DMS114 treated with DMSO at 0.1 percent for 48 hours (cell line): ENCODE measurements at regions not wholly inside any gene's neighbourhood (a gene's known extent, or its start where the extent isn't known, plus 50 kb on each side); places are given as distances from the start of the nearest gene placed in this dataset.

Experiments
- DNase-seq: peaks from one replicate; lab custom pipeline; 2025; ENCODE audit not compliant: unreplicated experiment; lab: John Stamatoyannopoulos, UW

DNA sequence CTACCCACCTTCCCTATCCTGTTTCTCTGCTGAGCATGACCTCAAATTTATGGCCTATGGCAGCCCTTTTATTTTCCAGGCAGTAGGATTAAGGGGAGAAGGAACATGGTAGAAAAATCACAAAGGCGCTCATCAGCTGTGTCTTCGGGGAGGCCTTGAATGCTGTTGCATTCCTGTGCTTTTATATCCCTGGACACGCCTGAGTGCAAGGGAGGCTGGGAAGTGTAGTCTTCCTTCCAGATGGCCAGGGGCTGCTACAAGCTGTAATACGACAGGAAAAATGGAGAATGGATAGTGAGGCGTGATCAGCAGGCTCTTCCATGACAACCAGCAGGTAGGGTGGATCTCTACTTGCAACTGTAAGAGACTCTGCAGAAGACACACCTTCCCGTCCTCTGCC, 210.9 kb upstream of the GGTLC1 start:
- DNase-seq, result no peak

- no peak for DNase-seq
Observed at GRCh38 chr20:24194143-24194542, 205.6 kb upstream of the GGTLC1 start.

- DNase-seq, result no peak
Observed at GRCh38 chr20:24190905-24191304, 202.3 kb upstream of the GGTLC1 start.

DNA sequence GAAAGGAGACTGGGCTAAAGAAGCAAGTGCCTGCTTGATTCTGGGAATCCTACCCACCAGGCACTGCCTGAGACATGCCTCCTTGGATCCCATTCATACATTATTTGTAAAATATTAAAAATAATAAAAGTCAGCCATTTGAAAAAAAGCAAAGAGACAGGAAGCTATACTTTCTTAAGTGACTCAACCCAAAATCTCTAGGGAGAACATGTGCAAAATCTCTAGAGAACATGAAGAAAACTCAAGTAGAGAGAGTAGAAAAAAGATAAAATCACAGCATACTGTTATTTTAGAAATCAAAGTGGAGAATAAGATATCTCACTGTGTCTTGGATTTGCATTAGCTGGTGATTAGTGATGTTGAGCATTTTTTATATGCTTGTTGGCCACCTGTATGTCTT, 197.2 kb upstream of the GGTLC1 start:
- DNase-seq, result no peak

GRCh38 chr20:24181151-24181550, 192.6 kb upstream of the GGTLC1 start:
- no peak for DNase-seq

DNA sequence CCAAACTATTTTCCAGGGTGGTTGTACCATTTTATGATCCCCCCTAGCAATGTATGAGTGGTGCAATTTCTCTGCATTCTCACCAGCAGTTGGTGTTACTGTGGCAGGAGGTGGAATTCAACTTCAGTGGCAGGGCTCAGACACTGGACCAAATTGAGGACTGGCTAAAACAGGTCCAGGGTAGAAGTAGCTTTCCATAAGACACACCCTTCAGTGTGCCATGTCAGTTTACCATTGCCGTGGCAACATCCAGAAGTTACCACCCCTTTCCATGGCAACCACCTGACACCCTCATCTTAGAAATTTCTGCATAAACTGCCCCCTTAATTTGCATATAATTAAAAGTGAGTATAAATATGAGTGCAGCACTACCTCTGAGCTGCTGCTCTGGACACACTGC, 180.7 kb upstream of the GGTLC1 start:
- no peak for DNase-seq

DNA sequence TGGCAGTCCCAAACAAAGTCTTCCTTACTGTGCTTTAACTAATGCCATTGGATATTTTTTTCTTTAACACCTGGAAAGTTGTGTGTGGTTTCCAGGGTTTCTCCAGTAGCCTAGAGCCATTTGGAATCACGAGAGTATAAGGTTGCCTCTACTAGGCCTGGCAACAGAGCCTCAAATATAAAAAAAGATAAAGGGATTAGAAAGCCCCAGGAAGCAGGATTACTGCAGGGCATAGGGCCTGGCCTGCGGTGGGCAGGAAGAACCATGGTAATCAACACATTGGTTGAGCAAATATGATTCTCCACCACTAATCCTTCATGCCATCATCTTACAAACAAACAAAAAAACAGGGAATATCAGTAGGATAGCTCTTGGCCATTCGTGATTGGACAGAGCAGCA, 177.8 kb upstream of the GGTLC1 start:
- no peak for DNase-seq

GRCh38 chr20:24166123-24166381, 177.5 kb upstream of the GGTLC1 start:
- no peak for DNase-seq

DNA sequence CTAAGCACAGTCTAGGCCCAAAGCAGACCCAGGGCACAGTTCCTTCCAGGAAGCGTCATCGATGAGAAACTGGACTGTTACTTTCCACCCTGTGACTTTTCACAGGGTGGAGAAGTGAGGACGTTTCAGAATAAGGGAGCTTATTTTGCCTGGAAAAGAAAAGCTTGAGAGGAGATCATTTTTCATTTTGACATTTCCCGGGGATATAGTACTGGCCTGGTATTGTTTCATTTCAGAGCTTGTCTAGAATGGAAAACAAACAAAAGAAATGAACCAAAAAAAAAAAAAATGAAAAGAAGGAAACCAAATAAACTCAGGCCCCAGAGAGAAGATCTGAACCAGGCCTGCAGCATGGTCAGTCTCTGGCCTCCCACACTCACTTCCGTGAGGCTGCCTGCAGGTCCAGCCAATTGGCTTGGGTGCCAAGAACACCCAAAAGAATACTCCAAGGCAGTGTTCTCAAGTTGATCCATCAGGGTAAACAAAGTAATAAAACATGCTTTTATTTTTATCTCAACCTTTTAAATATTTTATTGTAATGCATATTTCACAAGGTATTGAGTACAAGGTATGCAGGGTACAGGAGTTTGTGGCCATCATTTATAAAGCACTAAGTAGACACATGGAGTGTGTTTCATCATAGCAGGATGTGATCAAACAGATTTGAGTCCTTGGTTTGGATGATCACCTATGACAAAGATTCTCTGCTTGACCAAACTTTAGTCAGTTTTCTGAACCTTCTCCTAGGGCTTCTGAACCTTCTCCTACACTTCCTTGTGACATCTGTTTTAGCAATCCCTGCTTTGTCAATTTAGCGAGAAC, 176.9 kb upstream of the GGTLC1 start:
- DNase-seq, result no peak

DNA sequence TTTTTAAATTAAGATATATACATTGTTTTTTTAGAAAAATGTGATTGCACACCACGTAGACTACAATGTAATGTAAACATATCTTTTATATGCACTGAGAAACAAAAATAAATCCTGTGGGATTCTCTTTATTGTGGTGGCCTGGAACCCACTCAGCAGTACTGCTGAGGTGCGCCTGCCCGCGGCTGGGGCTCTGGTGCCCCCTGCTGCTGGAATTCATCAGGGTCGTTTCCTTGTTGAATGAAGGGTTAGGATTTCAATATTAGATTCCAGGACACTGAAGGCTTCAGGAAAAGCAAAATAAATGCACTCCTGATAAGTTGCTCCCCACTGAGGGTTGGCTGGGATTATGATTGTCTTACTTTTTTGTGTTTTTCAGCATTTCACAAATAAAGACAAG, 175.8 kb upstream of the GGTLC1 start:
- no peak for DNase-seq

DNA sequence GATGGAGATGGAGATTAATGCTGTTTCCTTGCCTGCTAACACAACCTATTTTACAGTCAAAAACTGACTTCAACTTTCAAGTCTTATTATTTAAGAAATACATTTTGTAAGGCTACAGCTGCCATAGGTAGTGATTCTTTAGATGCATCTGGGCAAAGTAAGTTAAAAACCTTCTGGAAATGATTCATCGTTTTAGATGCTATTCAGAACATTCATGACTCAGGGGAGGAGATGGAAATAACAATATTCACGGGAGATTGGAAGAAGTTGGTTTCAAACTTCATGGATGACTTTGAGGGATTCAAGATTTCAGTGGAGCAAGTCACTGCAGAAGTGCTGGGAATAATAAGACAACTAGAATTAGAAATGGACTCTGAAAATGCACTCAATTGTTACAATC, 174.9 kb upstream of the GGTLC1 start:
- DNase-seq, result no peak

- DNase-seq, result no peak
Observed at GRCh38 chr20:24160563-24161281, 172.1 kb upstream of the GGTLC1 start.

GRCh38 chr20:24158281-24158680, 169.7 kb upstream of the GGTLC1 start:
- no peak for DNase-seq

DNA sequence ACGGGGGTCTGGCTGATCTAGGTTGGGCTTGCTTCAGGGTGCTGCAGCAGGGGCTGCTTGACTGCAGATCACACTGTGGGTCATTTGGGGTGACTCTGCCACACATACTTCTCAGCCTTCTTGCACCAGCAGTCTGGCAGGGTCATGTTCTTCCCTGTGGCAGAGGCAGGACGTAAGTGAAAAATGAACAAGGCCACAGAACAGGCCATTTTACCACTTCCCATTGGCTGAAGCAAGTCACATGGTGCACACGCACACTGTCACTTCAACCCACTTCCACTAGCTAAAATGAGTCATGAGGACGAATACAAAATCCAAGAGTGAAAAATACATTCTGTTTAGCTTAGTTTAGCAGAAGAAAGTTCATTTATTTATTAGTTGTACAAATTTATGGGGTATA, 168.6 kb upstream of the GGTLC1 start:
- no peak for DNase-seq

- no peak for DNase-seq
Observed at GRCh38 chr20:24153101-24154040, 164.8 kb upstream of the GGTLC1 start.

DNA sequence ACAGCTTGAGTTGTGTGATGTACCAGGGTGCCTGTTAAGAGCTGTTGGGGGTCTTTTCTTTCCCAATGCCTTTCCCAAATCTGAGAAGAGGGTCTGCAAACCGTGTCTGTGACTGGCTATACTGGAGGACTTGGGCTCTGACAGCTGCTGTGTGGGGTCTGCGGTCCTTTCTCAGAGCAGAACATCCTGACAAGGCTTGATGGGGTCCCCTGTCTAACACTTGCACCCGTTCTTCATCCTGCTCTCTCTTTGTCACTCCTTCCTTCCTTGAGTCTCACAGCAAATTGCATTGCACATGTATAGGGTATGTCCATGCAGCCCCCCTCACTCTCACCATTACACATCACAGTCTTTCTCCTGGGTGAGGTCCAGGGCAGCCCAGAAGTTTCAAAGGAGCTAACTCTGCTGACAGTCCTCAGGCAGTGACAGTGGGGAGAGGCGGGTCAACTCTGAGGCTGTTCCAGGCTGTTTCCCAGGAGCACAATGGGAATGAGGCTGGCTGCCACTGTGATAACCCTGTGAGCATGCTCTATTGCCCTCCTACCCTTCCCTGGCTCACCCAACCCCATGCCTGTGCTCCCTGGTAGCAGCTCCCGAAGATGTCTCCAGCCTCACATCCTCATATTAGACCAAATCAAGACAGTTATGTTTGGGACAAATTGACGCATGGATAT, 163.2 kb upstream of the GGTLC1 start:
- no peak for DNase-seq

GRCh38 chr20:24150406-24150805, 161.8 kb upstream of the GGTLC1 start:
- DNase-seq, result no peak

DNA sequence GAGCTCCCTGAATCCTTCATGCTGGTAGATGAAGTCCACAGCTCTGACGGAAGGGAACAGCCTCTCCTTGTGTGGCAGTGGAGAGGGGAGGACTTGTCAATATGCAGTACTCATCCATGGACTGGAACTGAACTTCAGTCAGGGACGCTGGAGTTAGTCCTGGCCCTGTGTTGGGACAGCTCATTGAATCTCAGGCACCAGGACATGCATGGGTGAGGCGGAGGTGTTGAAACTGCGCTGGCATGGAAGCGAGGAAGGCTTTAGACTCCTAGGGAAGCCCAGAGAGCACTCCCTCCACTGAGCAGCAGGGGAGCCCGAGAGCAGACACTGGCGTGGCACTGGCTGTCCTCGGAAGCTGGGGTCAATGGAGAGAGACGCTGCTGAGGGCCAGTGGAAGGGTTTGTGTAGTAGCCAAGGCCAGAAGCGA, 161.3 kb upstream of the GGTLC1 start:
- DNase-seq, result no peak

GRCh38 chr20:24149175-24149574, 160.6 kb upstream of the GGTLC1 start:
- DNase-seq, result no peak

- no peak for DNase-seq
Observed at GRCh38 chr20:24148372-24148771, 159.8 kb upstream of the GGTLC1 start.

- no peak for DNase-seq
Observed at GRCh38 chr20:24147961-24148360, 159.4 kb upstream of the GGTLC1 start.
